ENCODE measurements at regions not wholly inside any gene's neighbourhood (a gene's known extent, or its start where the extent isn't known, plus 50 kb on each side); places are given as distances from the start of the nearest gene placed in this dataset.

GRCh38 chr12:75746621-75747020, 235.2 kb upstream of the KRR1 start:
- TF ChIP-seq POLR2A (IDR thresholded peaks at IDR 0.05) (no peak), CTCF (IDR thresholded peaks at IDR 0.05) (no peak)

Data from body of pancreas (tissue), 4 donors.